ENCODE measurements at regions not wholly inside any gene's neighbourhood (a gene's known extent, or its start where the extent isn't known, plus 50 kb on each side); places are given as distances from the start of the nearest gene placed in this dataset.

GRCh38 chr6:167702241-167702827 is 124.4 kb upstream of the AFDN start:
- no peak for TF ChIP-seq CREB5 (CRISPR knock-in tag; IDR thresholded peaks at IDR 0.05; ENCODE audit: low read depth)
- TF ChIP-seq TOX (CRISPR knock-in tag; IDR thresholded peaks at IDR 0.05; ENCODE audit: borderline replicate concordance) = no peak
- no peak for TF ChIP-seq ZNF70 (CRISPR knock-in tag; IDR thresholded peaks at IDR 0.05)
- TF ChIP-seq ZFP3 (CRISPR knock-in tag; IDR thresholded peaks at IDR 0.05) = no peak
- TF ChIP-seq ESRRG (CRISPR knock-in tag; IDR thresholded peaks at IDR 0.05) = no peak
- no peak for TF ChIP-seq ZNF8 (CRISPR knock-in tag; IDR thresholded peaks at IDR 0.05)
- no peak for TF ChIP-seq GLIS3 (CRISPR knock-in tag; IDR thresholded peaks at IDR 0.05)

Data from SK-N-SH treated with all-trans-retinoic acid at 6 μM for 48 hours (cell line).